ENCODE measurements at regions not wholly inside any gene's neighbourhood (a gene's known extent, or its start where the extent isn't known, plus 50 kb on each side); places are given as distances from the start of the nearest gene placed in this dataset.

GRCh38 chr15:62722237-62722636, 320.3 kb upstream of the TPM1 start:
- no peak for DNase-seq

- peak; percentile 25 to 65 for DNase-seq
Observed at GRCh38 chr15:62726461-62726860, 316.1 kb upstream of the TPM1 start.

- no peak for DNase-seq
Observed at GRCh38 chr15:62727501-62727900, 315.0 kb upstream of the TPM1 start.

- DNase-seq, result no peak
Observed at GRCh38 chr15:62730825-62731224, 311.7 kb upstream of the TPM1 start.

- DNase-seq, result no peak
Observed at GRCh38 chr15:62732078-62732477, 310.5 kb upstream of the TPM1 start.

- DNase-seq, result no peak
Observed at GRCh38 chr15:62734706-62735105, 307.8 kb upstream of the TPM1 start.

GRCh38 chr15:62736756-62737155, 305.8 kb upstream of the TPM1 start:
- no peak for DNase-seq

GRCh38 chr15:62737551-62737950, 305.0 kb upstream of the TPM1 start:
- no peak for DNase-seq

- DNase-seq, result no peak
Observed at GRCh38 chr15:62739082-62739481, 303.5 kb upstream of the TPM1 start.

- no peak for DNase-seq
Observed at GRCh38 chr15:62739507-62739906, 303.0 kb upstream of the TPM1 start.

GRCh38 chr15:62740141-62741004, 302.2 kb upstream of the TPM1 start:
- DNase-seq, result no peak

- no peak for DNase-seq
Observed at GRCh38 chr15:62741106-62741505, 301.4 kb upstream of the TPM1 start.

- peak; percentile 74 to 75 for DNase-seq
Observed at GRCh38 chr15:62742409-62743171, 300.0 kb upstream of the TPM1 start.

GRCh38 chr15:62745621-62746225, 296.8 kb upstream of the TPM1 start:
- no peak for DNase-seq

GRCh38 chr15:62748196-62748595, 294.4 kb upstream of the TPM1 start:
- DNase-seq, result no peak

GRCh38 chr15:62749036-62749815, 293.3 kb upstream of the TPM1 start:
- no peak for DNase-seq

GRCh38 chr15:62750471-62750870, 292.1 kb upstream of the TPM1 start:
- no peak for DNase-seq

GRCh38 chr15:62752657-62753517, 289.7 kb upstream of the TPM1 start:
- no peak for DNase-seq

- no peak for DNase-seq
Observed at GRCh38 chr15:62753518-62754221, 288.9 kb upstream of the TPM1 start.

- peak in 1 of 2 experiments; percentile 3 for DNase-seq
Observed at GRCh38 chr15:62756326-62756994, 286.1 kb upstream of the TPM1 start.

- DNase-seq, result no peak
Observed at GRCh38 chr15:62756995-62757360, 285.6 kb upstream of the TPM1 start.

All from NCI-H2081 (cell line).